Transverse colon (tissue), 4 donors: ENCODE measurements at regions not wholly inside any gene's neighbourhood (a gene's known extent, or its start where the extent isn't known, plus 50 kb on each side); places are given as distances from the start of the nearest gene placed in this dataset.

Experiments used
- DNase-seq: peaks from one replicate; pipeline ENCODE4 v3.0.0-alpha.2; 2019
- H3K27ac ChIP-seq, 4 donors: fragments of 200-600 bp; sonication (generic); 2 replicates each; pipeline ENCODE4 v1.5.1; 2016 to 2018; ENCODE audit warnings: inconsistent platforms in 4 of 4
- H3K27me3 ChIP-seq: fragments of 200-600 bp; sonication (generic); 2 replicates; pipeline ENCODE4 v1.5.1; 2017; ENCODE audit warnings: inconsistent platforms
- H3K36me3 ChIP-seq, 4 donors: fragments of 200-600 bp; sonication (generic); 2 replicates each; pipeline ENCODE4 v1.5.1; 2017 to 2019; ENCODE audit warnings: inconsistent platforms in 4 of 4
- H3K4me1 ChIP-seq, 4 donors: fragments of 200-600 bp; sonication (generic); 2 replicates each; pipeline ENCODE4 v1.5.1; 2017 to 2020; ENCODE audit warnings: inconsistent platforms in 4 of 4
- H3K4me3 ChIP-seq, 4 donors: fragments of 200-600 bp; sonication (generic); 1 replicate in 1 of 4; 2 replicates in 3 of 4; pipeline versions ENCODE4 v1.5.1 to v1.6.1; 2017 to 2019; ENCODE audit warnings: inconsistent platforms in 4 of 4
- H3K9me3 ChIP-seq, 2 donors: fragments of 200-600 bp; sonication (generic); 2 replicates each; pipeline ENCODE4 v1.5.1; 2017 to 2019; ENCODE audit warnings: inconsistent platforms in 2 of 2
- CTCF ChIP-seq, 5 experiments: fragments of 200-600 bp in 3 of 5; fragments of 450-650 bp in 2 of 5; sonication (generic) in 3 of 5; IDR thresholded peaks; 1 replicate in 2 of 5; 2 replicates in 3 of 5; pipeline ENCODE4 v1.5.1; 2016 to 2017; ENCODE audit warnings: antibody characterized with exemption in 5 of 5, inconsistent platforms in 3 of 5, mild to moderate bottlenecking in 2 of 5, moderate library complexity in 1 of 5
- EP300 ChIP-seq: sonication (generic); formaldehyde crosslinking; IDR thresholded peaks from one replicate; pipeline ENCODE4 v1.6.1; 2017; ENCODE audit warnings: antibody characterized with exemption, low read depth
- POLR2A ChIP-seq: fragments of 450-650 bp; IDR thresholded peaks from one replicate; pipeline ENCODE4 v1.6.1; 2016; ENCODE audit warnings: antibody characterized with exemption, mild to moderate bottlenecking, moderate library complexity
- POLR2AphosphoS5 ChIP-seq, 3 donors: sonication (generic); formaldehyde crosslinking; IDR thresholded peaks; one replicate each; pipeline ENCODE4 v1.6.1; 2016; ENCODE audit warnings: antibody characterized with exemption in 3 of 3
- WGBS, 2 donors: methylation state at CpG; one replicate each; pipeline ENCODE4 v1.1.5; 2018; ENCODE audit warnings: low coverage in 1 of 2; 5-methylcytosine and 5-hydroxymethylcytosine counted together
- in situ Hi-C, 4 donors: fragments of 200-750 bp; cut with MboI; loops; one replicate each; pipeline versions ENCODE4 v1.15.0 to v1.15.1; 2017; ENCODE audit warnings: low sequenced_read_pairs in 3 of 4, low pct_ligation_motif_present in 1 of 4, low pct_unique_long_range_greater_than_20kb in 1 of 4
- intact Hi-C: fragments of 100-400 bp; cut with DNase I; formaldehyde crosslinking; loops from one replicate; pipeline ENCODE4 v1.15.1; 2023; ENCODE audit warnings: low total_unique reads

- no peaks in the 10 kb centered on the region for H3K27me3 ChIP-seq
- in situ Hi-C loops (no loop called here), intact Hi-C loops (no loop called here)
- DNase-seq: no peak
- no peak overlapping the region for H3K27ac ChIP-seq
- no peaks in the 10 kb centered on the region for H3K9me3 ChIP-seq
- H3K36me3 ChIP-seq: no peaks in the 10 kb centered on the region
- 43 to 91% methylated on average over 1 of the region's 1 CpG for WGBS, 2 donors
- no peak for TF ChIP-seq POLR2AphosphoS5 (IDR thresholded peaks at IDR 0.05)
- TF ChIP-seq CTCF (IDR thresholded peaks at IDR 0.05): no peak
- TF ChIP-seq POLR2A: no peak
- TF ChIP-seq EP300: no peak
- no peak overlapping the region for H3K4me3 ChIP-seq
- H3K4me1 ChIP-seq: no peaks in the 10 kb centered on the region
Measured at GRCh38 chr11:29389793-29390192, 627.0 kb downstream of the KCNA4 start.

GRCh38 chr11:29373725-29374124 is 643.1 kb downstream of the KCNA4 start:
- TF ChIP-seq EP300 (no peak), CTCF (IDR thresholded peaks at IDR 0.05) (no peak), POLR2A (no peak), POLR2AphosphoS5 (IDR thresholded peaks at IDR 0.05) (no peak)
- H3K4me1 ChIP-seq: no peaks in the 10 kb centered on the region
- no peaks in the 10 kb centered on the region for H3K27me3 ChIP-seq
- in situ Hi-C loops (no loop called here), intact Hi-C loops (no loop called here)
- no peak overlapping the region for H3K27ac ChIP-seq
- no peaks in the 10 kb centered on the region for H3K36me3 ChIP-seq
- no peak for DNase-seq
- H3K4me3 ChIP-seq: no peak overlapping the region
- WGBS, 2 donors: 76 to 86% methylated on average over 1 of the region's 1 CpG
- H3K9me3 ChIP-seq: peaks cover 0 to 5% of the 10 kb centered on the region in 2 donors

GRCh38 chr11:29368126-29368525 is 648.7 kb downstream of the KCNA4 start:
- Histone ChIP-seq H3K9me3 (no peaks in the 10 kb centered on the region), H3K36me3 (no peaks in the 10 kb centered on the region), H3K27ac (no peak overlapping the region), H3K4me1 (no peaks in the 10 kb centered on the region), H3K27me3 (no peaks in the 10 kb centered on the region), H3K4me3 (no peak overlapping the region)
- in situ Hi-C loops: no loop called here
- TF ChIP-seq POLR2A (no peak), EP300 (no peak), CTCF (IDR thresholded peaks at IDR 0.05) (no peak), POLR2AphosphoS5 (IDR thresholded peaks at IDR 0.05) (no peak)
- no peak for DNase-seq
- intact Hi-C loops: no loop called here
- 39 to 46% methylated on average over 5 of the region's 5 CpGs for WGBS, 2 donors

- no peak overlapping the region for H3K27ac ChIP-seq
Measured at GRCh38 chr11:29364006-29364405, 652.8 kb downstream of the KCNA4 start.

More at GRCh38 chr11:29364006-29364405, 652.8 kb downstream of the KCNA4 start:
- no peak for DNase-seq
- Histone ChIP-seq H3K27me3 (no peaks in the 10 kb centered on the region), H3K4me1 (no peaks in the 10 kb centered on the region), H3K9me3 (no peaks in the 10 kb centered on the region), H3K36me3 (no peaks in the 10 kb centered on the region), H3K4me3 (no peak overlapping the region)
- 63 to 75% methylated on average over 2 of the region's 2 CpGs for WGBS, 2 donors
- intact Hi-C loops (no loop called here), in situ Hi-C loops (no loop called here)
- TF ChIP-seq POLR2AphosphoS5 (IDR thresholded peaks at IDR 0.05) (no peak), CTCF (IDR thresholded peaks at IDR 0.05) (no peak), EP300 (no peak), POLR2A (no peak)
